ENCODE measurements at regions not wholly inside any gene's neighbourhood (a gene's known extent, or its start where the extent isn't known, plus 50 kb on each side); places are given as distances from the start of the nearest gene placed in this dataset.
"Not testable (repeated sequence)": the region's sequence is repeated elsewhere in the genome, so short reads cannot be mapped to it uniquely, and the experiment has no call there.

DNA sequence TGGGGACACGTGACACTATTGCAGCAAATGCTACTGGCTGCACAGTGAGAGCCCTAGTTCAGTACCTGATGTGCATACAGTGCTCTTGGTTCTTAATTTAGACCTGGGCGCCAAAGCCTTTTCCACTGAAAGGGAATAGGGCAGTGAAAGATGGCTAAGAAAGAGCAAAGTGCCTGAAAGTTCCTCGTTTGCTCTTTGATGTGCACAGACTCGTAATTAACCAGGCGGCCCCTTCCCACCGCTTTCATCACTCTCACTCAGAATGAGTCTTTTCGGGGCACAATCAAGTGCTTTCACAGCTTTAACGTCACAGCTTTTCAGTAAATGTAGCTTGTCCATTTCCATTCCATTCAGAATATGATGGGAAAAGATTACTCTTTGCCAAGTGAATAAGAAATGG, 116.6 kb upstream of the ADRA1B start:
- DNase-seq = no peak

DNA sequence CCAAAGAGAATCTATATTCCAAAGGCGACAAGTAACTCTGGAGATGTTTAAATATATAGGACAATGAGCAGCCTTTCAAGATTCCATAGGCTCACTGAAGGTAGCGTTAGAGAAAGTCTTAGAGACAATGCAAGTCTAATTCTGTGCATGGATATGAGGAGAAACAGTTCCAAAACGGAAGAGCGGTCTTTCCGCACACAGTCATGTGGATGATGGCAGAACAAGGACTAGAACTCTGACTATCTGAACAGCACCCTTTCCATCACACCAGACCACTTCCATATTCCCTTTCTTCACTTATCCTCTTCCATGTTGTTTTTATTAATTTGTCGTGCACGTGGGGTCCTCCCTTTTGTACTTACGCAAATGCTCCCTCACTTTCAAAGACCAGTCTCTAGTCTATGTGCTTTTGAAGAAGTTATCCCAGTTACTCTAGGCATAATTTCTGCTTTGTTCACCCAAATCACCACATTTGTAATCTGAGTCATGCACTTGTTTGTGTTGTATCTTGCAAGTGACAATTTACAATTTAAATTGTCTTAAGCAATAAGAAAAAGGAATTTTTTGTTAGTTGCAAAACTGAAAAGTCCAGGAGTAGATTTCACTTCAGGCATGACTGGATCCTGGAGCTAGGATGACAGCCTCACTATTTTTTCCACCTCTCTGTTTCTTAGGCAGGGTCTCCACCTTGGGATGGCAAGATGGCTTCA, 116.0 kb upstream of the ADRA1B start:
- no peak for DNase-seq

DNA sequence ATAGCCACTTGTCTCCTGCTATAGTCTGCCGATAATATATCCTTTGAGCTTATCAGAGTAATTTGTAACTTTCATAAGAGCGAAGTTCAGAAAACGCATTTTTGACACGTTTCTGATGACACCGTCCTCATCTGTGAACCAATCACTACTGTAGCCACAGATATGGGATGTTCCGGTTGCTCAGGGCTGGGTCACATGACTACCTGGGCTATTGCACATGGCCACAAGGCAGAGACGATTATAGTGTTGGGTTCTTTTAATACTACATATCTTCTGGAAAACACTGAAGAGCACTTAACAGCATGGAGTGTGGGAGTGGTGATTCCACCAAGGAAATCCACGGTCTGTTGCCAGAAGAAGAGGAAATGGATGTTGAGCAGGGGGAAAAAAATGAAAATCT, 115.0 kb upstream of the ADRA1B start:
- no peak for DNase-seq

- DNase-seq = no peak
These were observed 113.6 kb upstream of the ADRA1B start for GRCh38 chr5:159802661-159803060.

GRCh38 chr5:159804121-159804520, 112.2 kb upstream of the ADRA1B start:
- DNase-seq = no peak

DNA sequence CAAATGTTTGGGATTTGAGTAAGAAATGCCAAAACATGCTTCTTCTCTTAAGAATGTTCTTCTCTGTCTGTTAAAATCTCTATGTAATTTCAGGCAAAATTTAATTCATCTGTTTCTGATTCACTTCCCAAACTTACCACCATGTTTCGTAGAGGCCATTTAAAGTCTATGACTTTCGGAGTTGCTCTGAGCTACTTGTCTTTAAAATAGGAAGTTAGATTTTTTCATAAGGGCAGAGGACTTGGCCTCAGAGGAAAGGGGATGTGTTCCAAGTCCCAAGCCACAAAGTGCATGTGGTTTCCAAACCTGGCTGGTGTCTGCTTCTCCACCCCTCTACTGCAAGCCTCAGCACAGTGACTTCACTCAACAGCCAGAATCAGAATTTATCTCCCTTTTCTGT, 111.3 kb upstream of the ADRA1B start:
- no peak for DNase-seq

DNA sequence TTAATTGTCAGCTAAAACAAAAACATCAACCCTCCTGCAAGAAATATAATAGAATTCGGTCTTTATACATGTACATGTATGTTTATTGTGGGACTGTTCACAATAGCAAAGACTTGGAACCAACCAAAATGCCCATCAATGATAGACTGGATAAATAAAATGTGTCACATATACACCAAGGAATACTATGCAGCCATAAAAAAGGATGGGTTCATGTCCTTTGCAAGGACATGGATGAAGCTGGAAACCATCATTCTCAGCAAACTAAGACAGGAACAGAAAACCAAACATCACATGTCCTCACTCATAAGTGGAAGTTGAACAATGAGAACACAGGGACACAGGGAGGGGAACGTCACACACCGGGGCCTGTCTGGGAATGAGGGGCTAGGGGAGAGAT, 109.1 kb upstream of the ADRA1B start:
- DNase-seq = not testable (repeated sequence)

DNA sequence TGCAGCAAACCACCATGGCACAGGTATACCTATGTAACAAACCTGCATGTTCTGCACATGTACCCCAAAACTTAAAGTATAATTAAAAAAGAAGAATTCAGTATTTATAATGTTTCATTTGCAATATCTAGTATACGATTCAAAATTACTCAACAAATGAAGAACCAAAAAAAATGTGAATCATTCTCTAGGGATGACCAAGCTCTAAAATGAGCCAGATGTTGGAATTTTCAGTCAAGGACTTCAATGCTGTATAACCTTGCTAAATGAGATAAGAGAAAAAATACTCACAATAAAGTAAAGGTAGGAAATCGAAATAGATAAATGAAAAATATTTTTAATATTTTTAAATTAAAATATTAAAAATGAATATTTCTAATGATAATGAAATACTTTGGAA, 108.7 kb upstream of the ADRA1B start:
- DNase-seq = no peak

- no peak for DNase-seq
These were observed 104.6 kb upstream of the ADRA1B start for GRCh38 chr5:159811712-159812111.

DNA sequence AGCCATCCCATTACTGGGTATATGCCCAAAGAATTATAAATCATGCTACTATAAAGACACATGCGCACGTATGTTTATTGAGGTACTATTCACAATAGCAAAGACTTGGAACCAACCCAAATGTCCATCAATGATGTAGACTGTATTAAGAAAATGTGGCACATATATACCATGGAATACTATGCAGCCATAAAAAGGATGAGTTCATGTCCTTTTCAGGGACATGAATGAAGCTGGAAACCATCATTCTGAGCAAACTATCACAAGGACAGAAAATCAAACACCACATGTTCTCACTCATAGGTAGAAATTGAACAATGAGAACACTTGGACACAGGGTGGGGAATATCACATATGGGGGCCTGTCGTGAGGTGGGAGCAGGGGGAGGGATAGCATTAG, 103.5 kb upstream of the ADRA1B start:
- not testable (repeated sequence) for DNase-seq

GRCh38 chr5:159814222-159814621, 102.1 kb upstream of the ADRA1B start:
- no peak for DNase-seq

GRCh38 chr5:159814805-159815585, 101.3 kb upstream of the ADRA1B start:
- no peak for DNase-seq

GRCh38 chr5:159817262-159818029, 98.8 kb upstream of the ADRA1B start:
- no peak for DNase-seq

- no peak for DNase-seq
These were observed 96.5 kb upstream of the ADRA1B start for GRCh38 chr5:159819591-159820411.

DNA sequence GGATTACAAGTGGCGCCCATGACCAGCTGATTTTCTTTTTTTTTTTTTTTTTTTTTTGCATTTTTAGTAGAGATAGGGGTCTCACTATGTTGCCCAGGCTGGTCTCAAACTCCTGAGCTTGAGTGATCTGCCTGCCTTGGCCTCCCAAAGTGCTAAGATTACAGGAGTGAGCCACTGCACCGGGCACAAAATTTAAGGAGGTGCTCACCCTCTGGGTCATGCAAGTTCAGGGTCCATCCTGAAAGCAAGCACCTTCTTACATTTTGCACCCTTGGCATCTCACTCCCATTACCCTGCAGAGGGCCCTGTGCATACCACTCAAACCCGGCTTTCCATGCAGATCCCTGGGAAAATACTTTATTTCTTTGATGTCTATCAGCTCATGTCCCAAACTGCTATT, 95.6 kb upstream of the ADRA1B start:
- DNase-seq = no peak

DNA sequence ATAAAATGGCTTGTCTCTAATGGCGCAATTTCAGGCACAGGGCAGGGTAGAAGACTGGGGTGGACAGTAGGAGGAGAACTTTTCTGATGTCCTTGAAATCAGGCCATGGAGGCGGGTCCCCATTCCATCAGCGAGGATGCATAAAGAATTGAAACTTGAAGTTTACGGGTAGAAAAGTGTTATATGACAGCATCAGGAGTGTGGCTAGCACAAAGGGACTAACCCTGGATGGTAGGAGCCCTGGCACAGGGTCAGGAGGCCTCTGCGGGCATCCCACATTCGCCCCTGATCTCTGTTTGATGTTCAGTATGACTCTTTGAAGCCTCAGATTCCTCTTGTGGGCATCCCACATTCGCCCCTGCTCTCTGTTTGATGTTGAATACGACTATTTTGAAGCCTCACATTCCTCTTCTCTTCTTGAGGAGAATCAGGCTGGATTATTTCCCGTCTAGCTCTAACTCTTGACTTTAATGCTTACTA, 94.8 kb upstream of the ADRA1B start:
- DNase-seq = no peak

DNA sequence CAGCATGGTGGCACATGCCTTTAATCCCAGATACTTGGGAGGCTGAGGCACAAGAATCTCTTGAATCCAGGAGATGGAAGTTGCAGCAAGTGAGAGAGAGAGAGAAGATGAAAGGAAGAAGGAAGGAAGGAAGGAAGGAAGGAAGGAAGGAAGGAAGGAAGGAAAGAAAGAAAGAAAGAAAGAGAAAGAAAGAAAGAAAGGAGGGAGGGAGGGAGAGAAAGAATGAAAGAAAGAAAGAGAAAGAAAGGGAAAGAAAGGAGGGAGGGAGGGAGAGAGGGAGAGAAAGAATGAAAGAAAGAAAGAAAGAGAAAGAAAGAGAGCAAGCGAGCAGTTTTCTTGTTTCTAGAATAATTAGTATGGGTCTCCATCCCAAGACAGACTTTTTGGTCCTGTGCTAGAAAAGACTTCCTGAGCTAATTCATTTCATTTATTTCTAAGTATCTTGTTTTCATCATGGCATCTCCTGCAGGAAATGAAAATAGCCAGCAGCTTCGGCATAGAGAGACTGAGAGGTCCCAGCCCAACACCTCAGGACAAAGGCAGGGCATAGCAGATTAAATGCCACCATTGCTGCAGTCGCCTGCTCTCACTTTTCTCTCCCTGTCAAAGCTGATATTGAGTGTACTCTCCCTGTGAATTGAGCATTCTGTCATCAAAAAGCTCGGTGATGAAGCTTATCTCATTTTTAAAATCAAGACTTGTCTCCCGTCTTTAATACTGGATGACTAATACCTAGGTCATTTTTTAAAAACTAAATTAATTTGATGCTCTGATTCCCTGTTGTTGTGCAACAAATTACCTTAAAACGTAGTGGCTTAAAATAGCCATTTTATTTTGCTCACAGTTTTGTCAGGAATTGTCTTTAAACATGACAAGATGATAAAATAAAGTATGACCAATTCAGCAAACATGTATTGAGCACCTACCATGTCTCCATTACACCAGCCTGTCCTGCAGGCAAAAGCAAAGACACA, 91.8 kb upstream of the ADRA1B start:
- no peak for DNase-seq

- no peak for DNase-seq
These were observed 90.7 kb upstream of the ADRA1B start for GRCh38 chr5:159825551-159826051.

DNA sequence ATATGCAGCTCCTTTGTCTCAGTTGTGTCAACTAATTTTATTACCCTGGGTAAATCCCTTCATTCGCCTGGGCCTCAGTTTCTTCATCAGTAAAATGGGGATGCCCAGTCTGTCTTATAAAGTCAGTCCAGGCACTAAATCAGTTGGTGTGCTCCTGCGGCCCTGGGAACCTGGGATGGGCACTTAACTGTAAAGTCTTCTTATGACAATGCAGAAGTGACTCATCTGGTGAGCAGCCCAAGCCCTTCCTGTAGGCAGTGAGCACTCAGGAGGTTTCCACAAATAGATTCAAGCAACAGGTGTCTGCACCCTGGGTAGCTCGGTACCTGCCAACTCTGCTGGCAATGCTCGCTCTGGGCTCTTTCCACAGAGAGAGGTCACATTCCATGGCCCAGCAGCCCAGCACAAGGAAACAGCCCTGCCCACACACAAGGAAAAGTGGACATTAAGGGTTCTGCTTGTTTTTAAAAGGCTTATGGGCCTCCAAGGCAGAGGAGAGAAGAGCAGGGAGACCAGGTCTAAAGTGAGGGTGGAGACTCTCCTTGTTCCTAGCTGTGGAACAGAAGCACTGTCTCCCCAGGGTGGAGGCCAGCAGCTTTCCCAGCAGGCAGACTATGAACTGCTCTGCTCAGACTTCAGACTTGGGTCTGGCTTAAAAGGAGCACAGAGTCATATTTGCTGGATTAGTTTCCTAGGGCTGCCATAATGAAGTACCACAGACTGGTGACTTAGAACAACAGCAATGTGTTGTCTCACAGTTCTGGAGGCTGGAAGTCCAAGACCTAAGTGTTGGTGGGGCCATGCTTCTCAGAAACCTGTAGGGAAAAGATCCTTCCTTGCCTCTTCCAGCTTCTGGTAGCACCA, 89.7 kb upstream of the ADRA1B start:
- no peak for DNase-seq

DNA sequence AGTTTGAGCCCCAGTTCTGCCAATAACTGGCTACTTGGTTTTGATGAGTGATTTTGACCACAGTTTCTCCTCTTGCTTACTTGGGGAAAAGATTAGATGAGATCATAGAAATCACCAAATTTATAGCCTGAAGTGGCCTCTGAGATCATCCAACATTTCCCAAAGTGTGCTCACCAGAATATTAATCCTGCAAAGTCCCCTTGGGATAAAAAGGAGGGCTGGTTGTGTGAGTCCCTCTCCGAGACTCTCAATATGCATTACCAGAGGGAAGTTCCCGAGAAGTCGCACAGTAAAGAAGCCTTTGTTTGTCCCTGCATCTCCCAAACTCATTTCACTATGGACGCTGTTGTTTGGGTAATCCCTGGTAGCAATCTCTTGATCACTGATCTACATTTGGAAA, 88.4 kb upstream of the ADRA1B start:
- no peak for DNase-seq

Data from NCI-H1694 (cell line).